ENCODE measurements at regions not wholly inside any gene's neighbourhood (a gene's known extent, or its start where the extent isn't known, plus 50 kb on each side); places are given as distances from the start of the nearest gene placed in this dataset.
"Not testable (repeated sequence)": the region's sequence is repeated elsewhere in the genome, so short reads cannot be mapped to it uniquely, and the experiment has no call there.

DNA sequence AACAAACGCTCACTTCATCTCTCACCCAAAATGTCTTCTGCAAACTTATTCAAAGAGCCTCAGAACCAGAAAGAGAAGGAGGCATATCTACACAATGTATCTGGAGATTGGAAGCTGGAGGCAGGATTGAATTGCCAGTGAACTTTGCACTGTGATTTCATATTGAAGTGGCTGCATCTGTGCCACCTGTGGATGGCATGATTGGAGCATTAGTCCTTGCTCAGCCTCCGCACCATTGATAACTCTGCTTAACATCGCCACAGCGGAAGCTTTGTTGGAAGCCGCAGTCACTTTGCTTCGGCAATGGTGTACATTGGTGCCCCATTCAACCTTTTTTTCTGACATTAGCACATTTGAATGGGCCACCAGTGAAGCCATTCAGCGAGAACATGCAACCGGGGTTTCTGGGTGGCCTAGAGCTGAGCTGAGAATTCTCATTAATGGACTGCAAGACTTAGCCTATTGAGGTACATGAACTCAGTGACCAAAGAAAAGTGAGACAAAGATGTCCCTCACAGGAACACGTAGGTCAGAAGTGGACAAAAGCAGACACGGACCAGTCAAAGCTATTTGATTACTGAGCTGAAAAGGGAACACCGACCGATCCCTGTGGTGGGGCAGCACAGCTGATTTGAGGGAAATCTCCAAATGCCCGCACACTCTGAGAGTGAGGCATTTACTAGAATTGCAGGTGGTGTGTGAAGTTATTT is 130.4 kb downstream of the BRMS1L start:
- no peak overlapping the region for H3K27ac ChIP-seq (ENCODE audit: low read depth in 2 of 2, low read length in 2 of 2)
- DNase-seq = no peak
- no peaks in the 10 kb centered on the region for H3K9me3 ChIP-seq (ENCODE audit: control insufficient read depth in 2 of 3, insufficient read depth in 1 of 3, low read length in 3 of 3)
- intact Hi-C loops (cut with DNase I) = no loop called here
- H3K27me3 ChIP-seq (ENCODE audit: control insufficient read depth, insufficient read depth, low read length) = no peaks in the 10 kb centered on the region
- H3K4me3 ChIP-seq (ENCODE audit: low read length in 3 of 3) = no peak overlapping the region
- TF ChIP-seq, protein P1, sequence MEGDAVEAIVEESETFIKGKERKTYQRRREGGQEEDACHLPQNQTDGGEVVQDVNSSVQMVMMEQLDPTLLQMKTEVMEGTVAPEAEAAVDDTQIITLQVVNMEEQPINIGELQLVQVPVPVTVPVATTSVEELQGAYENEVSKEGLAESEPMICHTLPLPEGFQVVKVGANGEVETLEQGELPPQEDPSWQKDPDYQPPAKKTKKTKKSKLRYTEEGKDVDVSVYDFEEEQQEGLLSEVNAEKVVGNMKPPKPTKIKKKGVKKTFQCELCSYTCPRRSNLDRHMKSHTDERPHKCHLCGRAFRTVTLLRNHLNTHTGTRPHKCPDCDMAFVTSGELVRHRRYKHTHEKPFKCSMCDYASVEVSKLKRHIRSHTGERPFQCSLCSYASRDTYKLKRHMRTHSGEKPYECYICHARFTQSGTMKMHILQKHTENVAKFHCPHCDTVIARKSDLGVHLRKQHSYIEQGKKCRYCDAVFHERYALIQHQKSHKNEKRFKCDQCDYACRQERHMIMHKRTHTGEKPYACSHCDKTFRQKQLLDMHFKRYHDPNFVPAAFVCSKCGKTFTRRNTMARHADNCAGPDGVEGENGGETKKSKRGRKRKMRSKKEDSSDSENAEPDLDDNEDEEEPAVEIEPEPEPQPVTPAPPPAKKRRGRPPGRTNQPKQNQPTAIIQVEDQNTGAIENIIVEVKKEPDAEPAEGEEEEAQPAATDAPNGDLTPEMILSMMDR (IDR thresholded peaks at IDR 0.05; ENCODE audit: borderline replicate concordance, extremely low read depth, insufficient read depth) = no peak
- H3K9ac ChIP-seq (ENCODE audit: low read length in 3 of 3) = no peak overlapping the region
- H3K4me1 ChIP-seq (ENCODE audit: control insufficient read depth in 2 of 3, insufficient read depth in 2 of 3, low read depth in 1 of 3, low read length in 3 of 3) = no peaks in the 10 kb centered on the region
- FAIRE-seq = no peak
- H3K36me3 ChIP-seq (ENCODE audit: control insufficient read depth in 2 of 3, insufficient read depth in 3 of 3, low read length in 3 of 3) = no peaks in the 10 kb centered on the region

DNA sequence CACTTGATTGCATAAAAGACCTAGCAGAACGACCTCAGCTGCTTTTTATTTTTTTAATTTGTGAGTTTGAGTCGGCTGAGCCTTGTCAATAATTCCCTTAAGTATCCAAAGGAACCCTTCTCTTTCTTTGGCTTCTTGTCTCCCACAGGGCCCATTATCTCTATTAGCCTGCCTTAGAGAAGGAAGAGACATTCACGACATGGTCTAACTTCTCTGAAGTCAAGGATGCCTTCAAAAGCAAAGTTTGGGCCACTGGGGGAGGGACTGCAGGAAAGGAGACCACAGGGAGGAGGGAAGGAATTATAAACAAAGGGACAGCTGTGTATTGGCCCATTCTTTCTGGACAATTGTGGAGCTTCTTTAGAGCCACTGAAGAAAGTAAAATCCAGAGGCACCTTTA is 126.4 kb downstream of the BRMS1L start:
- DNase-seq (no peak), FAIRE-seq (no peak)
- no peaks in the 10 kb centered on the region for H3K4me1 ChIP-seq (ENCODE audit: control insufficient read depth in 2 of 3, insufficient read depth in 2 of 3, low read depth in 1 of 3, low read length in 3 of 3)
- intact Hi-C loops (cut with DNase I) = no loop called here
- H3K4me3 ChIP-seq (ENCODE audit: low read length in 3 of 3) = no peak overlapping the region
- TF ChIP-seq, protein P1 (IDR thresholded peaks at IDR 0.05; ENCODE audit: borderline replicate concordance, extremely low read depth, insufficient read depth) = no peak
- H3K9me3 ChIP-seq (ENCODE audit: control insufficient read depth in 2 of 3, insufficient read depth in 1 of 3, low read length in 3 of 3) = no peaks in the 10 kb centered on the region
- H3K27me3 ChIP-seq (ENCODE audit: control insufficient read depth, insufficient read depth, low read length) = no peaks in the 10 kb centered on the region
- H3K27ac ChIP-seq (ENCODE audit: low read depth in 2 of 2, low read length in 2 of 2) = no peak overlapping the region
- H3K9ac ChIP-seq (ENCODE audit: low read length in 3 of 3) = no peak overlapping the region
- H3K36me3 ChIP-seq (ENCODE audit: control insufficient read depth in 2 of 3, insufficient read depth in 3 of 3, low read length in 3 of 3) = no peaks in the 10 kb centered on the region

DNA sequence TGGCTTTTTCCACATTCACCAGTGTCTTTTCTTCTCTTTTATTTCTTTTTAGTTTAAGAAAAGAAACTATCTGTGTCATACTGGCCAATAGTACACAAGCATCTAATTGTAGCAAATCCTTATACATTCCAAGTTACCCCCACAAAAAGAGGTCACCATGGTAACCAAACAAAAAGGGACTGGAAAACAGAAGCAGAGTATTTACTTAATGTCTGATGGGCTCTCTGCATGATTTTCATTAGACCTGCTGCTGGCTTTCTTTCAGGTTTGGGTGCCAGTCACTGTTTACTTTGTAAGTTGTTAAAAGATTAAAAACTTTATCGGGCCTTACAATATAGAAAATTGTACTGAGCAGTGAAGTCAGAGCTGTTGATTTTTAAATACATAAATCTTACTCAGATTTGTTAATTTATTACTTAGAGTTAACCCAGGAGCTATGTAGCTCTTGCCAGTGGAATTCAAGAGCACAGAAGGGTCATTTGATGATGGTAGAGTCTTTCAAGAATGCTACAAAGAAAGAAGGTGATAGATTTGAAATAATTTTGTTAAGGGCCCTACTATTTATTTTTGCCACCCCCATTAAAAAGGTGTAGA is 123.9 kb downstream of the BRMS1L start:
- FAIRE-seq (no peak), DNase-seq (peak in 2 of 5 donors; percentile 52 to 77)
- Histone ChIP-seq H3K27me3 (ENCODE audit: control insufficient read depth, insufficient read depth, low read length) (no peaks in the 10 kb centered on the region), H3K9ac (ENCODE audit: low read length in 3 of 3) (no peak overlapping the region), H3K9me3 (ENCODE audit: control insufficient read depth in 2 of 3, insufficient read depth in 1 of 3, low read length in 3 of 3) (no peaks in the 10 kb centered on the region), H3K36me3 (ENCODE audit: control insufficient read depth in 2 of 3, insufficient read depth in 3 of 3, low read length in 3 of 3) (no peaks in the 10 kb centered on the region), H3K4me1 (ENCODE audit: control insufficient read depth in 2 of 3, insufficient read depth in 2 of 3, low read depth in 1 of 3, low read length in 3 of 3) (no peaks in the 10 kb centered on the region), H3K27ac (ENCODE audit: low read depth in 2 of 2, low read length in 2 of 2) (no peak overlapping the region), H3K4me3 (ENCODE audit: low read length in 3 of 3) (no peak overlapping the region)
- intact Hi-C loops (cut with DNase I) = no loop called here
- TF ChIP-seq, protein P1 (IDR thresholded peaks at IDR 0.05; ENCODE audit: borderline replicate concordance, extremely low read depth, insufficient read depth) = no peak

DNA sequence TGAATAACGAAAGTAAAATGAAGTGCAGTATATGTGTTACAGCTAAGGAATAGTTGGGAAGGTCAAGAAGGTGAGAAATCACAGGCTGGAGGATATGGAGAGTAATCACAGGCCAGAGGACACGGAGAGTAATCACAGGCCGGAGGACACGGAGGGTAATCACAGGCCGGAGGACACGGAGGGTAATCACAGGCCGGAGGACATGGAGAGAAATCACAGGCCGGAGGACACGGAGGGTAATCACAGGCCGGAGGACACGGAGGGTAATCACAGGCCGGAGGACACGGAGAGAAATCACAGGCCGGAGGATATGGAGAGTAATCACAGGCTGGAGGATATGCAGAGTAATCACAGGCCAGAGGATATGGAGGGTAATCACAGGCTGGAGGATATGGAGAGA is 121.8 kb downstream of the BRMS1L start:
- H3K36me3 ChIP-seq (ENCODE audit: control insufficient read depth in 2 of 3, insufficient read depth in 3 of 3, low read length in 3 of 3); DNase-seq; H3K9me3 ChIP-seq (ENCODE audit: control insufficient read depth in 2 of 3, insufficient read depth in 1 of 3, low read length in 3 of 3); FAIRE-seq; H3K27me3 ChIP-seq (ENCODE audit: control insufficient read depth, insufficient read depth, low read length); H3K27ac ChIP-seq (ENCODE audit: low read depth in 2 of 2, low read length in 2 of 2); H3K4me3 ChIP-seq (ENCODE audit: low read length in 3 of 3); intact Hi-C loops (cut with DNase I); H3K9ac ChIP-seq (ENCODE audit: low read length in 3 of 3); H3K4me1 ChIP-seq (ENCODE audit: control insufficient read depth in 2 of 3, insufficient read depth in 2 of 3, low read depth in 1 of 3, low read length in 3 of 3): not testable (repeated sequence)

All from kidney (tissue), 13 donors.